GM19324 (cell line): ENCODE measurements at regions not wholly inside any gene's neighbourhood (a gene's known extent, or its start where the extent isn't known, plus 50 kb on each side); places are given as distances from the start of the nearest gene placed in this dataset.

Experiments used
- ATAC-seq: cut with Tn5 transposase; IDR thresholded peaks from one replicate; pipeline ENCODE4 v1.9.1; 2021; ENCODE audit warnings: mild to moderate bottlenecking, moderate library complexity; ENCODE audit not compliant: unreplicated experiment, low FRiP score

- ATAC-seq = no peak
Observed at GRCh38 chr2:140064243-140064642, 1284.1 kb upstream of the NXPH2 start.

- no peak for ATAC-seq
Observed at GRCh38 chr2:140063356-140063755, 1283.2 kb upstream of the NXPH2 start.

GRCh38 chr2:140061240-140061639, 1281.0 kb upstream of the NXPH2 start:
- ATAC-seq = no peak

GRCh38 chr2:140057928-140058327, 1277.7 kb upstream of the NXPH2 start:
- no peak for ATAC-seq

- ATAC-seq = no peak
Observed at GRCh38 chr2:140041811-140042210, 1261.6 kb upstream of the NXPH2 start.

- no peak for ATAC-seq
Observed at GRCh38 chr2:140041239-140041638, 1261.0 kb upstream of the NXPH2 start.

GRCh38 chr2:140033638-140034037, 1253.4 kb upstream of the NXPH2 start:
- no peak for ATAC-seq

- ATAC-seq = no peak
Observed at GRCh38 chr2:140027966-140028365, 1247.8 kb upstream of the NXPH2 start.

GRCh38 chr2:140027320-140027719, 1247.1 kb upstream of the NXPH2 start:
- ATAC-seq = no peak

- ATAC-seq = no peak
Observed at GRCh38 chr2:140023291-140023690, 1243.1 kb upstream of the NXPH2 start.

GRCh38 chr2:140018541-140018940, 1238.4 kb upstream of the NXPH2 start:
- ATAC-seq = no peak

GRCh38 chr2:140014204-140014546, 1234.0 kb upstream of the NXPH2 start:
- no peak for ATAC-seq

- ATAC-seq = no peak
Observed at GRCh38 chr2:140013545-140014203, 1233.5 kb upstream of the NXPH2 start.

- no peak for ATAC-seq
Observed at GRCh38 chr2:140011287-140011686, 1231.1 kb upstream of the NXPH2 start.

- no peak for ATAC-seq
Observed at GRCh38 chr2:140002110-140002509, 1221.9 kb upstream of the NXPH2 start.

GRCh38 chr2:139992711-139993345, 1212.6 kb upstream of the NXPH2 start:
- ATAC-seq = no peak

- no peak for ATAC-seq
Observed at GRCh38 chr2:139992078-139992477, 1211.9 kb upstream of the NXPH2 start.

- ATAC-seq = no peak
Observed at GRCh38 chr2:139990646-139991335, 1210.6 kb upstream of the NXPH2 start.

GRCh38 chr2:139969323-139969722, 1189.1 kb upstream of the NXPH2 start:
- ATAC-seq = no peak

GRCh38 chr2:139968588-139968987, 1188.4 kb upstream of the NXPH2 start:
- no peak for ATAC-seq

GRCh38 chr2:139967665-139968064, 1187.5 kb upstream of the NXPH2 start:
- ATAC-seq = no peak
